GM23338 (cell line): ENCODE measurements at regions not wholly inside any gene's neighbourhood (a gene's known extent, or its start where the extent isn't known, plus 50 kb on each side); places are given as distances from the start of the nearest gene placed in this dataset.

Experiments used
- EZH2 ChIP-seq: fragments of 200-600 bp; sonication (generic); IDR thresholded peaks from one replicate; pipeline ENCODE4 v1.8.0; 2017; ENCODE audit warnings: antibody characterized with exemption, mild to moderate bottlenecking, low read depth; ENCODE audit not compliant: unreplicated experiment
- TF ChIP-seq, protein P1 (sequence below), 2 experiments: fragments of 200-600 bp in 1 of 2; sonication (generic) in 1 of 2; conservative IDR thresholded peaks; 2 replicates each; pipeline versions ENCODE4 v1.5.1 to v1.6.1; 2016 to 2017; ENCODE audit warnings: antibody characterized with exemption in 2 of 2, low read depth in 2 of 2, mild to moderate bottlenecking in 2 of 2, moderate library complexity in 1 of 2
- TF ChIP-seq, protein P2 (sequence below): IDR thresholded peaks from one replicate; pipeline ENCODE4 v1.6.1; 2018; ENCODE audit warnings: antibody characterized with exemption; ENCODE audit not compliant: unreplicated experiment

DNA sequence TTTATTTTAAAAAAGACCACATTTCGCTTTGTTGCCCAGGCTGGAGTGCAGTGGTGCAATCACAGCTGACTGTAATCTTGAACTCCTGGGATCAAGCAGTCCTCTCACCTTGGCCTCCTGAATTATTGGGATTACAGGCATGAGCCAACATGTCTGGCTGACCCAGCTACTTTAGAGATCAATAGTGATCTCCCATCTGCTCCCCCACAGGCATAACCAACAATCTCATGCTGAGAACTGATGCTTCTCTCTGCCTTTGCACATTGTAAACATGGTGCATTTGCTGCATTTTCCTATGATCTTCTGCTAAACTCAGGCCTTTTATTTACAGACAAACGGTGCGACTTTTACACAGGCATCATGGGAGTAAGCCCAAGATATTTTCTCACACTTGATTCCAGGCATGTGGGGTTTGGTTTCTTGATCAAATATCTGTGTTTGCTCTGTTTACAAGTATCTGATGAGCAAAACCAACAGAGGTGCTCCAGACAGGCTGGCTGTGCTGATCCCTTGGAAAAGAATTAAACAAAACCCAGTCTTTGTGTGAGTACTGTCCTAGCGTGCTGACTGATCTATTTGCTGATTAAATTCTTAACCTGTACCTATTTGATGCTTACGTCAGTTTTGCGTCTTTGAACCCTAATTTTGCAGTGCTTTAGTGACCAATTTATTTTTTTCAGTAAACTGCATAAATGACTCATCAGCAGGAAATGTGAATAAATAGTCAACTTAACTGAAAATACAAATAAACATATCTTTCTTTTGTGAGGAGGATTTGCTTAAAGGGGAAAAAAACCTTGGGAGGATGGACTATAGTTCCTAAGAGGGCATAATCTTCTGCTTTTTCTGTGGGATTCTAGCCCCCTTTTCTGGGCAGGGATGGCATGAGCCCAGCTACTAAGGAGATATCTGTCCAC is 191.7 kb upstream of the NR3C1 start:
- TF ChIP-seq, protein P1, sequence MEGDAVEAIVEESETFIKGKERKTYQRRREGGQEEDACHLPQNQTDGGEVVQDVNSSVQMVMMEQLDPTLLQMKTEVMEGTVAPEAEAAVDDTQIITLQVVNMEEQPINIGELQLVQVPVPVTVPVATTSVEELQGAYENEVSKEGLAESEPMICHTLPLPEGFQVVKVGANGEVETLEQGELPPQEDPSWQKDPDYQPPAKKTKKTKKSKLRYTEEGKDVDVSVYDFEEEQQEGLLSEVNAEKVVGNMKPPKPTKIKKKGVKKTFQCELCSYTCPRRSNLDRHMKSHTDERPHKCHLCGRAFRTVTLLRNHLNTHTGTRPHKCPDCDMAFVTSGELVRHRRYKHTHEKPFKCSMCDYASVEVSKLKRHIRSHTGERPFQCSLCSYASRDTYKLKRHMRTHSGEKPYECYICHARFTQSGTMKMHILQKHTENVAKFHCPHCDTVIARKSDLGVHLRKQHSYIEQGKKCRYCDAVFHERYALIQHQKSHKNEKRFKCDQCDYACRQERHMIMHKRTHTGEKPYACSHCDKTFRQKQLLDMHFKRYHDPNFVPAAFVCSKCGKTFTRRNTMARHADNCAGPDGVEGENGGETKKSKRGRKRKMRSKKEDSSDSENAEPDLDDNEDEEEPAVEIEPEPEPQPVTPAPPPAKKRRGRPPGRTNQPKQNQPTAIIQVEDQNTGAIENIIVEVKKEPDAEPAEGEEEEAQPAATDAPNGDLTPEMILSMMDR (conservative IDR thresholded peaks at IDR 0.05; ENCODE audit: low read depth in 2 of 2) = no peak
- TF ChIP-seq, protein P2, sequence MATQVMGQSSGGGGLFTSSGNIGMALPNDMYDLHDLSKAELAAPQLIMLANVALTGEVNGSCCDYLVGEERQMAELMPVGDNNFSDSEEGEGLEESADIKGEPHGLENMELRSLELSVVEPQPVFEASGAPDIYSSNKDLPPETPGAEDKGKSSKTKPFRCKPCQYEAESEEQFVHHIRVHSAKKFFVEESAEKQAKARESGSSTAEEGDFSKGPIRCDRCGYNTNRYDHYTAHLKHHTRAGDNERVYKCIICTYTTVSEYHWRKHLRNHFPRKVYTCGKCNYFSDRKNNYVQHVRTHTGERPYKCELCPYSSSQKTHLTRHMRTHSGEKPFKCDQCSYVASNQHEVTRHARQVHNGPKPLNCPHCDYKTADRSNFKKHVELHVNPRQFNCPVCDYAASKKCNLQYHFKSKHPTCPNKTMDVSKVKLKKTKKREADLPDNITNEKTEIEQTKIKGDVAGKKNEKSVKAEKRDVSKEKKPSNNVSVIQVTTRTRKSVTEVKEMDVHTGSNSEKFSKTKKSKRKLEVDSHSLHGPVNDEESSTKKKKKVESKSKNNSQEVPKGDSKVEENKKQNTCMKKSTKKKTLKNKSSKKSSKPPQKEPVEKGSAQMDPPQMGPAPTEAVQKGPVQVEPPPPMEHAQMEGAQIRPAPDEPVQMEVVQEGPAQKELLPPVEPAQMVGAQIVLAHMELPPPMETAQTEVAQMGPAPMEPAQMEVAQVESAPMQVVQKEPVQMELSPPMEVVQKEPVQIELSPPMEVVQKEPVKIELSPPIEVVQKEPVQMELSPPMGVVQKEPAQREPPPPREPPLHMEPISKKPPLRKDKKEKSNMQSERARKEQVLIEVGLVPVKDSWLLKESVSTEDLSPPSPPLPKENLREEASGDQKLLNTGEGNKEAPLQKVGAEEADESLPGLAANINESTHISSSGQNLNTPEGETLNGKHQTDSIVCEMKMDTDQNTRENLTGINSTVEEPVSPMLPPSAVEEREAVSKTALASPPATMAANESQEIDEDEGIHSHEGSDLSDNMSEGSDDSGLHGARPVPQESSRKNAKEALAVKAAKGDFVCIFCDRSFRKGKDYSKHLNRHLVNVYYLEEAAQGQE = no peak
- no peak for TF ChIP-seq EZH2
